Muscle layer of colon (tissue), 2 donors: ENCODE measurements at regions not wholly inside any gene's neighbourhood (a gene's known extent, or its start where the extent isn't known, plus 50 kb on each side); places are given as distances from the start of the nearest gene placed in this dataset.

Experiments used
- H3K27ac ChIP-seq: one replicate; pipeline ENCODE4 v1.7.0; 2013; ENCODE audit warnings: low read depth, mild to moderate bottlenecking, low read length, moderate library complexity
- H3K27me3 ChIP-seq, 2 donors: one replicate each; pipeline ENCODE4 v1.7.0; 2013; ENCODE audit warnings: low read length in 2 of 2, mild to moderate bottlenecking in 2 of 2; ENCODE audit not compliant: insufficient read depth in 2 of 2, control insufficient read depth in 1 of 2
- H3K36me3 ChIP-seq: one replicate; pipeline ENCODE4 v1.7.0; 2013; ENCODE audit warnings: mild to moderate bottlenecking, low read length; ENCODE audit not compliant: insufficient read depth
- H3K4me1 ChIP-seq: one replicate; pipeline ENCODE4 v1.7.0; 2013; ENCODE audit warnings: mild to moderate bottlenecking, low read length; ENCODE audit not compliant: insufficient read depth
- H3K4me3 ChIP-seq, 2 donors: one replicate each; pipeline ENCODE4 v1.7.0; 2013; ENCODE audit warnings: low read length in 2 of 2, low read depth in 1 of 2, mild to moderate bottlenecking in 1 of 2, moderate library complexity in 1 of 2
- H3K9ac ChIP-seq: one replicate; pipeline ENCODE4 v1.7.0; 2013; ENCODE audit warnings: low read length
- H3K9me3 ChIP-seq: one replicate; pipeline ENCODE4 v1.7.0; 2013; ENCODE audit warnings: mild to moderate bottlenecking, low read length
- donor health status: abdominal sarcoma.
- donor health status: Adenocarcinoma of cecum.

GRCh38 chr1:38258085-38258627 is 211.6 kb upstream of the POU3F1 start:
- H3K9ac ChIP-seq, result no peak overlapping the region
- H3K36me3 ChIP-seq, result no peaks in the 10 kb centered on the region
- H3K9me3 ChIP-seq, result no peaks in the 10 kb centered on the region
- H3K4me1 ChIP-seq, result no peaks in the 10 kb centered on the region
- no peak overlapping the region for H3K27ac ChIP-seq
- H3K4me3 ChIP-seq, result no peak overlapping the region
- no peaks in the 10 kb centered on the region for H3K27me3 ChIP-seq

- no peak overlapping the region for H3K27ac ChIP-seq
- H3K4me1 ChIP-seq, result no peaks in the 10 kb centered on the region
- H3K9me3 ChIP-seq, result no peaks in the 10 kb centered on the region
- H3K4me3 ChIP-seq, result no peak overlapping the region
- H3K36me3 ChIP-seq, result no peaks in the 10 kb centered on the region
- no peak overlapping the region for H3K9ac ChIP-seq
- no peaks in the 10 kb centered on the region for H3K27me3 ChIP-seq
These were observed 210.8 kb upstream of the POU3F1 start for GRCh38 chr1:38257374-38257773.

GRCh38 chr1:38256072-38256471 is 209.5 kb upstream of the POU3F1 start:
- Histone ChIP-seq H3K4me3 (no peak overlapping the region), H3K36me3 (no peaks in the 10 kb centered on the region), H3K27ac (no peak overlapping the region), H3K9ac (no peak overlapping the region), H3K9me3 (no peaks in the 10 kb centered on the region), H3K4me1 (no peaks in the 10 kb centered on the region), H3K27me3 (no peaks in the 10 kb centered on the region)

- Histone ChIP-seq H3K9ac (no peak overlapping the region), H3K36me3 (no peaks in the 10 kb centered on the region), H3K4me3 (no peak overlapping the region), H3K27ac (no peak overlapping the region), H3K9me3 (no peaks in the 10 kb centered on the region), H3K4me1 (no peaks in the 10 kb centered on the region), H3K27me3 (peaks cover 0 to 5% of the 10 kb centered on the region in 2 donors)
These were observed 206.7 kb upstream of the POU3F1 start for GRCh38 chr1:38253314-38253713.

DNA sequence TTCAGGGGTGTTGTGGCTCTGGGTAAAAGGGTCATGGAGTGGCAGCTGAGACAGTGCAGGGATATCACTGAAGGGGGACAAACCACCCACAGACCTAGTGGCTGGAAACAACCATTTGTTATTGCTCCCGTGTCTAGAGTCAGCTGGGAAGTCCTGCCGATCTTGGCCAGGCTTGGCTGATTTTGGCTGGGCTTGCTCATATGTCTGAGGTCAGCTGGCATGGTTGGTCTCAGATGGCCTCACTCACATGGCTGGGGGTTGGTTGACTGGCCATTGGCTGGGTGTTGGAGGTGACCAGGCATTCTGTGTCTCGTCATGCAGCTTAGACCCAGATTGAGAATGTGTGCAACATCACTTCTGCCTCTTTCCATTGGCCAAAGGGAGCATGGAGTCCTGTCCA is 203.8 kb upstream of the POU3F1 start:
- peaks cover 0 to 5% of the 10 kb centered on the region in 2 donors for H3K27me3 ChIP-seq
- H3K9ac ChIP-seq, result no peak overlapping the region
- H3K9me3 ChIP-seq, result no peaks in the 10 kb centered on the region
- no peak overlapping the region for H3K4me3 ChIP-seq
- no peaks in the 10 kb centered on the region for H3K4me1 ChIP-seq
- no peak overlapping the region for H3K27ac ChIP-seq
- no peaks in the 10 kb centered on the region for H3K36me3 ChIP-seq

- Histone ChIP-seq H3K9ac (no peak overlapping the region), H3K9me3 (no peaks in the 10 kb centered on the region), H3K36me3 (no peaks in the 10 kb centered on the region), H3K27me3 (peaks cover 0 to 5% of the 10 kb centered on the region in 2 donors), H3K4me1 (no peaks in the 10 kb centered on the region), H3K27ac (no peak overlapping the region), H3K4me3 (no peak overlapping the region)
These were observed 202.4 kb upstream of the POU3F1 start for GRCh38 chr1:38249001-38249400.

DNA sequence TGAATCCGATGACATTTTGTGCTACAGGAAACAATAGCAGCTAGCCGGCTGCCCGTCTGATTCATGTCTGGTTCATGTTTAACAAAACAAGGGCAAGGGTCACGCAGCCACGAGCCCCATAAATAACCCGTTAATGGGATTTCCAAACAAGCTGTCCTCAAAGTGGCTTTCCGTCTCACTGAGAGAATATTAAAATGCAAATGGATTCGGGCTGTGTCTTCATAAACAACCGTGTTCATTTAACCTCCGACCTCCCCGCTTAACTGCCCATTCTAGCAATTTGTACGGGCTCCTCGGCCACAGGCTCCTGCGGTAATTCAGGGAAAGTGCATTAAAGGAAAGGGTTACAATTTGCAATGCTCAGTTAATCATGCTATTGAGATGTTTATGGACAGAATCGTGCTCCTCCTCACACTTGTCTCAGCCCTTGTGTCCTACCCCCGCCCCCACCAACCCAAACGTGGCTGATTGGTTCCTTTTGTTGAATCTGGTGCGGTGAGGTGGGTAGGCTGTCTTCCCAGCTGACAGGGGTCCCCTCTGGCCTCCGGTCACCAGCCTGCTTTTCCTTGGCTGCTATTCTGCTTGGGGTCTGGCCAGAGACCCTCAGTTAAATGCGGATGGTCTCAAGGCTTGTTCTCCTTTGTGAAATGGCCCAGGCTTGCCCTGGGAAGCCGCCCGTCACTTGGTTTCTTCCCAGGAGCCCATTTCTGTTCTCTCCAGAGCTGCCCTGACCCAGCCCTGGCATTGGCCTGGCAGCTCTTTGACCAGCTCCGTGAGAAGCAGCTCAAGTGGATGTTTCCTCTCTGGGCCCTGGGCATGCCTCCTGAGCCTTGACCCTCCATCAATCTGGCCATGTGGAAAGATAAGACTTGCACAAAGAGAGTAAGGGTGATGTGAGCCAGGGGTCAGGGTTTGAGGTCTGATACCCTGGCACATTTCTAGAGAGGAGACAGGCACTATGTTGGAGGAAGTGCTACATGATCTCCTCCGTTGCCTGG is 200.7 kb upstream of the POU3F1 start:
- peaks cover 0 to 5% of the 10 kb centered on the region in 2 donors for H3K27me3 ChIP-seq

GRCh38 chr1:38244218-38244845 is 197.7 kb upstream of the POU3F1 start:
- Histone ChIP-seq H3K9ac (no peak overlapping the region), H3K36me3 (no peaks in the 10 kb centered on the region), H3K27me3 (no peaks in the 10 kb centered on the region), H3K4me1 (no peaks in the 10 kb centered on the region), H3K27ac (no peak overlapping the region), H3K9me3 (no peaks in the 10 kb centered on the region), H3K4me3 (no peak overlapping the region)

More for the DNA sequence above, 200.7 kb upstream of the POU3F1 start:
- Histone ChIP-seq H3K36me3 (no peaks in the 10 kb centered on the region), H3K4me1 (no peaks in the 10 kb centered on the region), H3K9me3 (no peaks in the 10 kb centered on the region), H3K9ac (no peak overlapping the region), H3K27ac (no peak overlapping the region), H3K4me3 (no peak overlapping the region)

GRCh38 chr1:38243106-38243505 is 196.5 kb upstream of the POU3F1 start:
- Histone ChIP-seq H3K4me3 (no peak overlapping the region), H3K27ac (no peak overlapping the region), H3K27me3 (no peaks in the 10 kb centered on the region), H3K4me1 (no peaks in the 10 kb centered on the region), H3K9ac (no peak overlapping the region), H3K36me3 (no peaks in the 10 kb centered on the region), H3K9me3 (no peaks in the 10 kb centered on the region)

DNA sequence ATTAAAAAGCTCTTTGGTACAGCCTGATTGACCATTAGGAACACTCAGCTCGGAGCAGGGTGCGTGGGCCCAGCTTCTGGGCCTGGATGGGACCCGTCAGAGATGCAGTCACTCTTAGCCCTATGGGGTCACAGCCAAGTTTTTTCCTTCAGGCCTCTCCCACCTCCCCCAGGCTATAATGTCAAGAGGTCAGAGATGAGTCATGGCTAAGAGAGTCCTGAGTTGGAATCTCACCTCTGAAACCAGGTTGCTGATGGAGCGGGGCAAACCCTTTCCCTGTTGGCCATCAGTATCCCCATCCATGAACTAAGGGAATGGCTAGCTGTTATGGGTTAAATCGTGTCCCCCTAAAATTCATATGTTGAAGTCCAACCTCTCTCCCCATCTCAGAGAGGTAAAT is 195.9 kb upstream of the POU3F1 start:
- no peaks in the 10 kb centered on the region for H3K4me1 ChIP-seq
- no peaks in the 10 kb centered on the region for H3K36me3 ChIP-seq
- H3K27me3 ChIP-seq, result no peaks in the 10 kb centered on the region
- H3K27ac ChIP-seq, result no peak overlapping the region
- no peaks in the 10 kb centered on the region for H3K9me3 ChIP-seq
- H3K4me3 ChIP-seq, result no peak overlapping the region
- H3K9ac ChIP-seq, result no peak overlapping the region

DNA sequence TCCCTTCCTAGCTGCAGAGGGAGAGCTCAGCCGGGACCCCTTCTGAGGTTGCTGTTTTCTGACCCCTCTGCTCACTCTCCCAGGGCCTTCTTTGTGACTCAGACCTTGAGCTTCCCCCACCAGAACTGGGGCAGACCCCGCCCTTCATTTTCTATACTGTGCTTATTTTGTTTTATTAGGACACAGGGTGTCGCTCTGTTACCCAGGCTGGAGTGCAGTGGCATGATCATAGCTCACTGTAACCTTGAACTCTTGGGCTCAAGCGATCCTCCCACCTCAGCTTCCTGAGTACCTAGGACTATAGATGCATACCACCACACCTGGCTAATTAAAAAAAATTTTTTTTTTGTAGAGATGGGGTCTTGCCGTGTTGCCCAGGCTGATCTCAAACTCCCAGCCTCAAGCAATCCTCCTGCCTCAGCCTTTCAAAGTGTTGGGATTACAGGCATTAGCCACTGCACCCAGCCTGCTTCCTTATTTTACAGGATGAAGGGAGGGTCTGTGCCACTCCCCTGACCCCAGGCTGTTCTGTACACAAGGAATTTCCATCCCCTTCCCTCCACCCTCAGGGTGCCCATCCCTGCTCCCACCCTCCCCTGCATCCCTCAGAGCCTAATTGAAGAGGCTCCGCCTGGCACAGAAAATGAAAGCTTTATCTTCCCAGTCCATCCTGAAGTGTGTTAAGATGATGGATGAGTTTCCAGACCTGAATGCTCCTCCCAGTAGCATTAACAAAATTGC is 195.2 kb upstream of the POU3F1 start:
- Histone ChIP-seq H3K36me3 (no peaks in the 10 kb centered on the region), H3K27ac (no peak overlapping the region), H3K9ac (no peak overlapping the region), H3K9me3 (no peaks in the 10 kb centered on the region), H3K4me3 (no peak overlapping the region), H3K27me3 (no peaks in the 10 kb centered on the region), H3K4me1 (no peaks in the 10 kb centered on the region)
